Activated naive CD4-positive, alpha-beta T cell treated with Interleukin-2 at 50 U/mL for 16 hours (primary cell): ENCODE measurements at regions not wholly inside any gene's neighbourhood (a gene's known extent, or its start where the extent isn't known, plus 50 kb on each side); places are given as distances from the start of the nearest gene placed in this dataset.
"Not testable (repeated sequence)": the region's sequence is repeated elsewhere in the genome, so short reads cannot be mapped to it uniquely, and the experiment has no call there.

Experiments
- DNase-seq: peaks from one replicate; pipeline ENCODE4 v3.0.0-alpha.2; 2020

GRCh38 chr14:82759656-82760055 is 1226.0 kb upstream of the SEL1L start:
- DNase-seq: no peak

DNA sequence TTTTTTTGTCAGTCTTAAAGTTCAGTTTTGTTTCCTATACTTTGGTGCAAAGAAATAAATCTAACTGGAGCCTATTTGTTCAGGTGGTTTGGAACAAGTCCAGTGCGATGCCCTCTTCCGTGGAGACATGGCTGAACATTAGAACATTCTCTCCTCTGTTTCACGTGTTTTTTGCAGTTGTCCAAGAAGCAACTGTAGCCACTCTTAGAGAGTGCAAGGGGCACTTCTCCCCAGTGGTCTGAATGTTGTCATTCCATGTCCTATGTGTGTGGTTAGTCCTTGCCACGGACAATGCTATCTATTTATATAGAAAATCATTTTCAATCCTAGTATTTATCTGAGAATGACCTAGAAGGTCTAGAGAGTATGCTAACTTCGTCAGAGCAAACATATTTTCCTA is 1232.5 kb upstream of the SEL1L start:
- no peak for DNase-seq

DNA sequence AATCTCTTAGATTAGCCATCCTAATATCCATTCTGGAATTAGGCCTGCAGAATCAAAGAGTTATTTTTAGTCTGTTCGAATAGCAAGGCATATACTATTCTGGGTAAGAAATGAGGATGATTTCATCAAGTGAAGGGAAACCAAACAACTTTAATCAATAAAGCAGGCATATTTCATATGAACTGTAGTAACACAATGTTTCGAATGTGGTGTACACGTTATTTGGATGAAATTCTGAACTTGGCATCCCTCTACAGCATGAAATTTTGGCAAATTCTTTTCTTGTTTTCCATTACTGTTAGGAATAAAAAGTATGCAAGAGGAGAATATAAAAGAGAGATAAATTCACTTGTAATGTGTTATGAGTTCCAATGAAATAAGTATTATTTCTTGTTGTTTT is 1233.3 kb upstream of the SEL1L start:
- no peak for DNase-seq

DNA sequence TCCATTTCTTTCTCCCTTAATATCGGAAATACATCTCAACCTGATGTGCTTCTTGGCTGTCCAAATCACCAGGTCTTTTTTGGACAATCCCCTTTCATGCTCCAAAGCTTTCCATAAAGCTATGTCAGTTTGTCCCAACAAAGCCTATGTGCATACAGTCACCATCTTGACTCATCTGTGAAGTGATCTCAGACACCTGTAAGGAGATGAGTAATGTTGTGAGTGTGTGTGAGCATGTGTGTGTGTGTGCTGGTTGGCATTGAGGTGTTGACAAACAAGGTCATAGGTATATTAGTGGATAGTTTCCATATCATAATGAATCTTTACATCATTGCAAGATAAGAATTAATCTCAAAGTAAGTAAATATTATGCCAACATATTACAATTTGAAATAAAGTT is 1243.3 kb upstream of the SEL1L start:
- no peak for DNase-seq

DNA sequence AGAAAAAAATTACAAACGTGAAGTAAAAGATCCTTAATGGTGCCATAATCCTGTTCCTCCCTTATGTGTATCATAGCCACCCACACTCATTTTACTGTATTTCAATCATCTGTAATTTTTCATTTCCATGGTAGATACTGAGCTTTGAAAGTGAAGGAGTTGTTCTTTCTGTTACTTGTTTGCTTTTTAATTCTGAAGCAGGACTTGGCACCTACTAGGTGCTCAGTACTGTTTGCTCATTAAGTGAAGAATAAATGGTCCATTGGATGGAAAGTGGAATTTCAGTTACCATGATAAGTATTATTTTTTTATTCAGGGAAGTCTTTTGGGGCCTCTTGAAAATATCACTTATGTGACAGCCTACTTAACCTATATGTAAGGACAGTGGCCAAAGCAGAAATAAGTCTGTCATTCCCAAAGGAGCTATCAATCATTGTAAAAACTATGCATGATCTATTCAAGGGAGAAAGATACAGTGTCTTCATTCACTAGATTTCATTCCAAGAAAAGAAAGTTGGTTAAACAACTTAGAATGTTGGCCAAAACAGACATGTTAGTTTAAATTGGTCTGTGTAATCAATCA is 1244.4 kb upstream of the SEL1L start:
- DNase-seq: no peak

DNA sequence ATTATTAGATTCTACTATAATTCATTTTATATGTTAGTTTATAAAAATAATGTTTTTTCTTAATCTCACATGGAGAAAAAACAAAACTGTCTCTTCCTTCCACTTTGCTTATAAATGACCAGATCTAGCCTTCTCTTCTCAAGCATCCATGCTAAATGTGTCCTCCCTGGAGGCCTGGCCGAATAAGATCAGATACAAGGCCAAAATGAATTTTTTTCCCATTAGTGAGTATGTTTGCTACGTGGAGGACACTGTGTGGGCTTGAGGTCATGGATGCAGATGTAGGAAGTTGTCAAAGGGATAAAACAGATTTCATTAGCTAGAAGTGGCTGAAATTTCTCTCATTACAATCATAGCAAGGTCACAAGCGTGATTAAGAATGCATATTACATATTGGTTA is 1244.9 kb upstream of the SEL1L start:
- no peak for DNase-seq

- DNase-seq: no peak
These were observed 1245.6 kb upstream of the SEL1L start for GRCh38 chr14:82779301-82779700.

DNA sequence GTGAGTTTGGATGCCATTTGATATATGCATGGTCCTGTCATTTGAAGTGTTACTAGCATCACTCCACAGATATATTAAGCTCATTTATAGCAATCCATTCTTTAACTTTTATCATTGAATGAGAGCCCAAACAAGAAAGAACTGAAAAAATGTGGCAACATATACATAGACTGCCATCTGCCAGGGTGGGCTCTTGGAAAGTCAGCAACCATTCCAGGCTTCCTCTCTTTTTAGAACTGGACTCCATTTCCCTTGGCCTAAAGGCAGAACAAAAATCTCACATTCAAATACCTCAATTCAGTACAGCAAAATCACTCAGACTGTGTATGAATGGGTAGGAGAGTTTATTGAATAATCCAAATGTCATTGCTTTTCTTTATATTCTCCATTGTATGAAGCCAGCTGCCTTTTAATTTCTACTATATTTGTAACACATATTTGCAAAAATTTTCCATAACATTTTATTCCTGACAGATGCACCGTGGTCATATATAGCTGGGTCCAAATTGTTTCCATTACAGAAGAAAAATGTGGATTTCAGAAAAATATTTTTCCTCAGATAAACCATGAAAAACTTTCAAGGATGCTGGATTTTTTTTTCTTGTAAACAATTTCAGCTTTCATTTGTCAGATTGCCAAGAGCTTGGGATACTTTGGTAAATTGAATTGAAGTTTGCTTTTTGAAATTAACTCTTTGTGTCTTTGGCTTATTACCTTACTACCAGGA is 1252.3 kb upstream of the SEL1L start:
- DNase-seq: no peak

DNA sequence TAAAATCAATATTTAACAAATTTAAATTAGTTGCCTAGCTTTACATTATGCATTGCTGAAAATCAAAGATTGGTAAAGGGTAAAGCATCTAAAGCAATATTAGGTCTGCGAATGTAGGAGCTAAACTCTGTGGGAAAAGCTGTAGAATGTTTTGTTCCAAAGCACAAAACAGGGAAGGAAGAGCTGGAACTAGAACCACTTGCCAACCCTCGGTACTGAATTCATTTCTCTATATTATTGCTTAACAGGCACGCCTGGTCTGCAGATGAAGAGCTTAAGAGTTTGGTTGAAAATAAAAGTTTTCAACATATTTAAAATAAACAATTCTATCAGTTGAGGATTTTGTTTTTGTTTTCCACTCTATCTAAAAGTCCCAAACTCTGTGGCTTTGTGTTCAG is 1252.8 kb upstream of the SEL1L start:
- no peak for DNase-seq

DNA sequence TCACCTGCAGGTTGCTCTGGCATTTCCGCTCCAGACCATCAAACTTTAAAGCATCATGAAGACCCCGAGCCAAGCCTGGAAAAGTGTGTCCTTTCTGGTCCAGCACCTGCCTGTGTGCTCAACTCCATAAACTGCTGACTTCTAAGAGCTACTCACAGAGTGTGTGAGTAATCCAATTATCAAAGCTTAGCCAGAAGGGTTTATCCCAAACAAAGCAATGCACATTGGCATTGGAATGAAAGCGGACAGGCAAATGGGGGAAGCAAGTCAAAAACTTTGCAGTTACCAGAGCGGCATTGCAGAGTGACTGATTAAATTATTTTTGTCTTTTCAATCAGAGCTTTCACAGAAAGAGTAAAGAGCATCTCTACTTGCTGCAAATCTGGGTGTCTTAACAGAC is 1262.4 kb upstream of the SEL1L start:
- DNase-seq: no peak

GRCh38 chr14:82798276-82798675 is 1264.6 kb upstream of the SEL1L start:
- DNase-seq: no peak

GRCh38 chr14:82805892-82806825 is 1272.5 kb upstream of the SEL1L start:
- no peak for DNase-seq

DNA sequence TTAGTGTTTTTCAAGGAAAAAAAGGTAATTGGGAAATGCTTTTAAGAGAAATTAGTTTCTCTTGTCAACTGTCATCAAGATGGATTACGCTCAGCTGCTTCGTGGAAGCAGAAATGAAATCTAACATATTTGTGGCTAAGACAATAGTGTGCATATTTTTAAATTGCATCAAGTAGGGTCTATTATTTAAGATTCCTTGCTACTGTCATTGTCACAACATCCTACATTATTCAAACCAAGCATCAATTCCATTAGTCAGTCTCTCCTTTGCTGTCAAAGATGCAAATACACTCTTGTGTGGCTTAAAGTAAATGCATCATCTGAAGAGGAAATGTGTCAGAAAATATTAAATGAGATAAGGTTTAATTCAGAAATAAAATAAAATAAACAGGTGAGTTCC is 1277.6 kb upstream of the SEL1L start:
- DNase-seq: no peak

DNA sequence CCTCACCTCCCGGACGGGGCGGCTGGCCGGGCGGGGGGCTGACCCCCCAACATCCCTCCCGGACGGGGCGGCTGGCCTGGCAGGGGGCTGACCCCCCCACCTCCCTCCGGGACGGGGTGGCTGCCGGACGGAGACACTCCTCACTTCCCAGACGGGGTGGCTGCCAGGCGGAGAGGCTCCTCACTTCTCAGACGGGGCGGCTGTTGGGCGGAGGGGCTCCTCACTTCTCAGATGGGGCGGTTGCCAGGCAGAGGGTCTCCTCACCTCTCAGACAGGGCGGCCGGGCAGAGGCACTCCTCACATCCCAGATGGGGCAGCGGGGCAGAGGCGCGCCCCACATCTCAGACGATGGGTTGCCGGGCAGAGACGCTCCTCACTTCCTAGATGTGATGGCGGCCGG is 1280.7 kb upstream of the SEL1L start:
- not testable (repeated sequence) for DNase-seq

- no peak for DNase-seq
These were observed 1296.9 kb upstream of the SEL1L start for GRCh38 chr14:82830596-82830995.

DNA sequence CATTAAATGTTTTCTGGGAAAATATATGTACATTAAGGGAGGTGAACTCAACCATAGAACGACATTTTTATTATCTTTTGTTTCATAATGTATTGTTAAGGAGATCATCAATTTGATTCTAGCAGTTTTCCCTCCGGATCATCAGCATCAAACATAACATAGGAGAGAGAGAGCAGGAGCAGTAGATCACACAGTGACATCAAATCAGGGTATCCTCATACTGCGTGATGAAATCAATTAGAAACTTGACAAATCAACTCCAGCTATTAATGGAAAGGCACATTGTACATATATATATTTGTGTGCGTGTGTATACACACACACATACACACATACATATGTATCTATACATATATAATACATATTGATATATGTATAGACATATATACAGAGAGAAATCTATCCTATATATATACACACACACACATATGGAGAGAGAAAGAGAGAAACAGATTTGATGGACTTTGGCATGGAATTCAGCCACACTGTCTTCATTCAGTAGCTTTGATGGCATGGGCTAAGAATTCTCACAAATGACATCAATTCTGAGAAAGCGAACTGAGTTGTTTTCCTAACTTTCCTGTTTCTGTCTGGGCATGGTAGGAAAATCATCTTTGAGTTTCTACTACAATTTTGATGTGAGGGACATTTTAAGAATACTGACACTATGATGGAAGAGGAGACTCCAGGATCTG is 1302.8 kb upstream of the SEL1L start:
- DNase-seq: no peak

- no peak for DNase-seq
These were observed 1304.0 kb upstream of the SEL1L start for GRCh38 chr14:82837611-82838140.

DNA sequence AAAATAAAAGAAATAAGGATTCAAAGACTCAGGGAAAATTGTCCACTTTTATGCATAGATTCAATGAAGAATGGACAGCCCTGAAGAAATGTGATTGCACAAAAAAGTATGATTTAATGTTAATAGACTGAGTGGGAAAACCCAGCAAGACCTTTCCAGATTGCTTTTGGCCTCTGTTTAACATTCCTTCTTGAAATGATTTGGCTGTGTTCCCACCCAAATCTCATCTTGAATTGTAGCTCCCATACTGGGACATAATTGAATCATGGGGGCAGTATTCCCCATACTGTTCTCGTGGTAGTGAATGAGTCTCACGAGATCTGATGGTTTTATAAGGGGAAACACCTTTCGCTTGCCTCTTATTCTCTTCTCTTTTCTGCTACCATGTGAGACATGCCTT is 1316.9 kb upstream of the SEL1L start:
- DNase-seq: no peak

GRCh38 chr14:82854131-82854530 is 1320.5 kb upstream of the SEL1L start:
- DNase-seq: no peak

GRCh38 chr14:82854901-82855300 is 1321.2 kb upstream of the SEL1L start:
- no peak for DNase-seq

DNA sequence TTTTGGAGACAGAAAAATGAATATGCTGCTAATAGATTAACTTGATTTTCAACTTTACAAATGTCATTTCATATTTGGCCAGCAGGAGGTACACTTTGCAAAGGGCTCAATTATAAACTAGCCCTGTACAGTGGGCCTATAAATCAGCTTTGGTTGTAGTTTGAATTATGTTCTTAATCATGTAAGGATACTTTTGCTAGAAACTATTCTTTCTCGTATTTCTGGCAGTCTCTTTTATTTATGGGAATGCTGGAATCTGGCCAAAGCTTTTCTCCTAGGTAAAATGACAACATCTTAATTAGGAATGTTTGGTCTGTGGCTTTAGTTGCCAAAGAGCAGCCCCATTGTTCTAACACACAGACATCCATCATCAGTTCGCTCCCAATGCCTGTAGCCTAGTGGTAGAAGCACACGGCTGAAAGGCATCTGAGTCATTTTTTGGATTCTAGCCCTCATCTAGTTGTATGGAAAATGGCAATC is 1322.3 kb upstream of the SEL1L start:
- no peak for DNase-seq

DNA sequence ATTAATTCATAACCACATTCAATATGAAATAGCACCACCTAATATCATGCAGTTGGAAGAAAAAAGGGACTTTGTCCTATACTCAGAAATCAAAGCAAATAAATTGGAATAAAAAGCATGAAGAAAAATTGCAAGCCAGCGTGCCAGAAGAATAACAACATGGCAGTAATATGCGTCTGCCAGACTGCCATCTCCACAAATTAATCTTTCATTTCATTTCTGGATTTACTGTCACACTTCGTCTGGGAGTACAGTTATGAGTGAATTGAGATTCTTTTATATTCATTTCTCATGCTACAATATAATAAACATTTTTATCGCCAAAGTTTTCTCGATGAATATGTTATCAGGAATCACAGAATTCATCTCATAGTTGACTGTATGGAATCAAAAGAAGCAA is 1327.7 kb upstream of the SEL1L start:
- no peak for DNase-seq

DNA sequence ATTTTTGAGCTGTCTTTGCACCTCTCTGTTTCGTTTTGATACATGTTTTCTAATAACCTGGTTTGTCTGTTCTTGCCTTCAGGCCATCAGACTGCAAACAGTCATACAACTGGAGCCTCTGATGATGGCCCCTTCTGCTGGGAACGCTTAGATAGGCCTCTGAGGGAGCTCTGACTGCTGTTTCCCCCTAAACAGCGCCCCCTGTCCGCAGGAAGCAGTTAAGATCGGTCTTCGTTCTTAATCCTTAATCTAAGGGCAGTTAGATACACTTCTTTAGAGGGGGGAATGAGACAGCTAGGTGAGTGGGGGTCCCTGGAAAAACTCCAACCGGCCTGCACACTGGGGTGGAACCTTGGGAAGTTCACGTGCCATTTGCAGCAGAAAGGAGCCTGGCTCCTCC is 1338.8 kb upstream of the SEL1L start:
- DNase-seq: no peak
